GM21528 (cell line): ENCODE measurements at regions not wholly inside any gene's neighbourhood (a gene's known extent, or its start where the extent isn't known, plus 50 kb on each side); places are given as distances from the start of the nearest gene placed in this dataset.

Experiments
- ATAC-seq: cut with Tn5 transposase; IDR thresholded peaks from one replicate; pipeline ENCODE4 v1.9.1; 2021; ENCODE audit warnings: mild to moderate bottlenecking, moderate library complexity; ENCODE audit not compliant: unreplicated experiment, low FRiP score

DNA sequence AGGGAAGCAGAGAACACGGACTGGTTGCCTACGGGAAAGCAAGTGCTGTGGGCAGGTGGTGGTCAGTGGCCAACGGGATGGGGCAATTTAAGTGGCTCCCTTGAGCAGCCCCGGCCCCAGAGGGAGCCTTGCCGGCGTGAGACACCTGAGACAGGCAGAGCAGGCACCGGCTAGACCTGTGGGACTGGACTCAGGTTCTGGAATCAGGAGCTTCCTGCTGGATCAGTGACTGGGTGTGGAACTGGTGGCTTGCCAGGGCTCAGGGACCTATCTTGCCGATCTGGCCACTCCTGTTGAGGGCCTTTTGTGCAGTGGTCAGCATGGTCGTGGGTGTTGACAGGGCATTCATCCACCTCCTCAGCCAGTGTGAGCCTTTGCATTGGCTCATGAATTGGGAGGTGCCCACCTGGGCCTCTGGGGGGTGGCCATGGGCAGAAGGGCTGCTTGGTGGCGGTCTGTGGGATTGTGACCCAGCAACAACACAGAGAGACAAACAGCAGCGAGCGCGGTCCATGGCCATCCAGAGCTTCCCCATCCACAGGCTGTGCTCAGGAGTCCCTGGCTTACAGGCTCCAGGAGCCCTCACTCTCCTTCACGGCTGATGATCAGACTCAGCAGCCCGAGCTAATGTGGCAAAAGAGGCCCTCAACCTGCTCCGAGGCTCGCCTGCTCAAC, 85.4 kb upstream of the ZNF516 start:
- ATAC-seq, result no peak

DNA sequence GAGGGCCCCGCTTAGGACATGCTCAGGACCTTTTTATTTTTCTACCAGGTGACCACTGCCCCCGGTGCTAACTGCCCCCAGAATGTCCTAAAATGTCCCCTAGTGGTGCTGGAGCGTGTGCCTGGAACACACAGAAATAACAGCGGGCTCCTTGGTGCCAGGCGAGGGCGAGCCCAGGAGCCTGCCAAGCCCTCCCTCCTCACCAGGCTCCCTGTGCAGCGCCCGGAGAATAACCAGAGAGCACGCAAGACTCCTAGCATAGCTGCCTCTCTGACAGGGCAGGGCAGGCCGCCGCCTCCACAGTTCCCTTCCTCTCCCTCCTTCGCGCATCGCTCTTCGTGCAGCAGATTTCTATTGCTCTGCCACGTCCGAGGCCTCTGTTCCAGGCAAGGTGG, 84.3 kb upstream of the ZNF516 start:
- no peak for ATAC-seq

DNA sequence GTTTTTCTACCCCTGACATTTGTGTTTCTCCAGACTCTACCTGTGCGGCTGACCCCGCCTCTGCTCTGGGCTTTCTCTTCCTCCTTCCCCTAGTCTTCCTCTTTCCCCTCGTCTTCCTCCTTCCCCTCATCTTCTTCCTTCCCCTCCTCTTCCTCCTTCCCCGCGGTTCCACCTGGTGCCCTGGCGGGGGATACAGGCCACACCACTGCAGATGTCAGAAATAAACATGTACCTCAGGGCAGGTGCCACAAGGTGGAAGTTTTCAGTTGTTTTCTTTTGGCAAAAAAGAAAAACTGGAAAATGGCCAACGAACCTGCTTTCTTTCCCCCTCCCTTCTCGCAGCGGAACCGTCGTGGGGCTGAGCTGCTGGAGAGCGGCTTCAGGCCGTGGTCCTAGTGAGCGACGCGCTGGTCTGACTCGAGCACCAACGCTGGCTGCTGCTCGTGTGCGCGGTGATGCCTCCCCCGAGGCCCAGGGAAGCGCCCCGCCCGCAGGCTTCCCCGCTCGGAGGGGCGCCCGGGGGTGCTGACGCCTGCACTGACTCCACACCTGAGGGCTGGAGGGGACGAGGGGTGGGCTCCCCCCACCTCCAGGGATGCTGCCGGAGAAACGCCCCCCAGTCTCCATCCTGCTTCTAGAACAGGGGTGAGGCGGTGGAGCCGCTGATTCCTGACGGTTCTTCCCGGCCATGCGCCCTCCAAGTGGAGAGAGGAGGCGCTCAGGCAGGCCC, 83.7 kb upstream of the ZNF516 start:
- ATAC-seq, result no peak

- no peak for ATAC-seq
Measured at GRCh38 chr18:76573325-76574025, 78.4 kb upstream of the ZNF516 start.

- no peak for ATAC-seq
Measured at GRCh38 chr18:76572518-76573247, 77.6 kb upstream of the ZNF516 start.

GRCh38 chr18:76571689-76572088, 76.6 kb upstream of the ZNF516 start:
- no peak for ATAC-seq

DNA sequence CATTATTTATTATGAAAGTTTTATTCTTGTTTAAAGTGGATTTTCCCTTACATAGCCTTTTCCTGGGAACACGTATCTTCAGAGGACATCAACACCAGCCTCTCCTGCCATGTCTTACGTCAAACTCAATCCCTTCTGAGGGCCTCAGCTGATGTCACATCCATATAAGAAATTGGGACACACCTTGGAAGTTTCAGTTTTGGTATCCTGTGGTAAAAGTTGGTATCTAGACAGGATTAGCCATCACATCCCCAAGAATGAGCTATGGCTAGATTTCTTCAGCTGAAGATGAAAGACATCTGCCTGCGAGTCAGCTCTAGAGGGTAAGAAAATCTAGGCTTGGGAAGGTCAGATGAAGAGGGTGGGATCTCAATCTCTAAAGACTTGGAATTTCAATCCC, 75.8 kb upstream of the ZNF516 start:
- no peak for ATAC-seq

DNA sequence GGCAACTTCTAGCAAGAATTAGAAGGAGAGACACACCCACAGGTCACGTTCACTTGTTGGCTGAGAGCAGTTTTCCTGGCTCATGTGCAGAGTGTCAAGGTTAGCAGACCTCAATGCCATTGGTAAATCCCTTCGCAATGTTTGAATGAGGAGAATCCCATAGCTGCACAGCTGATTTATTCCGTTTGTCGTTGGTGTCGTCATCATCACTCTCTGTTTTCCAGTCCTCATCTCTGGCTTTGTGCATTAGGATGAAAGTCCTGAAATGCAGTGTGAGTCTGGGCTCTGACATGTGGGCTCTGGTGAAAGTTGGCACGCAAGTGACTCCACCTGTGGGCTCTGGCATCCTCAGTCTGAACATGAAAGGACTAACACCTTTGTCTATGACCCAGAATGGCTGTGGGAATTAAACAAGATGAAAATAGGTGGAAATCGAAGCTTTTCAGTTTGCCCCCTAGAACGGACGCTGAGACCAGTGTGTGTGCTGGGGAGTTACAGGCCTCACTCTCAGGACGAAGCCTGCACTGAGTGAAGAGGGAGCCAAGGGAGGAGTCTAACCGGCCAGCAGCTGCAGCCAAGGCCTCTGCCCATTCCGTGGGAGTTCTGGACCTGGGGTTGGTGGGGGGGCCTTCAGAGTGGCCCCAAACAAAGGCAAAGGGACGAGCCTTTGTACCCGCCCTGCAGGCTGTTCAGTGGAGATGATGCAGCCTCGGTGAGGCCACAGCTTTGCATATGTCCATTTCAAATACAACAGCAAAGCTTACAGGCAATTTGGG, 74.8 kb upstream of the ZNF516 start:
- ATAC-seq, result no peak

- no peak for ATAC-seq
Measured at GRCh38 chr18:76568731-76569130, 73.7 kb upstream of the ZNF516 start.

- ATAC-seq, result no peak
Measured at GRCh38 chr18:76567835-76568445, 72.9 kb upstream of the ZNF516 start.

- no peak for ATAC-seq
Measured at GRCh38 chr18:76566987-76567386, 71.9 kb upstream of the ZNF516 start.

- no peak for ATAC-seq
Measured at GRCh38 chr18:76565238-76566173, 70.5 kb upstream of the ZNF516 start.

DNA sequence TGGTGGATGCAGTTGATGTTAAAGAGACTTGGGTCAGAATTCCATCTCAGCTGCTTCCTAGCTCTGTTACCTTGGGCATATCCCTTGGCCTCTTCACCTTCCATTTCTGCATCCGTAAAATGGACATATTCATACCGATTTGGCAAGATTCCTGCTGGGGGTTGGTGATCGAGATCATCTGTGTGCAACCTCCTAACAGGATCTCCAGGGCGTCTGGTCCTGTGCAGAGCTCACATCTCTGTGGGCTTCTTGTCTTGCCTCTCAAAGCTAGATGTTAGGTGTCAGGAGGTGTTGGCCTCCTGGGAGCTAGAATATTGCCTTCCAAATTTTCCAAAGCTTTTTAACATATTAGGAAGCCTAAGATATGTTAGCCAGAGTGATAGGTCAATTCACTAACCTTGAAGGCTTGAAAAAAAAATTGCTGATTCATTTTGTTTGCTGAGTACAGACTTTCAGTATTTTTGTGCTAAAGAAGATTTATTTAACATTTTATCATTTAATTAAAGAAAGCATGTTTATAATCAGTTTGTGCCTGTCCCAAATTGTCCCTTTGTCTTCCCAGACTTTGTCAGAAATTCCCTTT, 69.7 kb upstream of the ZNF516 start:
- ATAC-seq, result no peak

- ATAC-seq, result no peak
Measured at GRCh38 chr18:76564117-76564516, 69.1 kb upstream of the ZNF516 start.

DNA sequence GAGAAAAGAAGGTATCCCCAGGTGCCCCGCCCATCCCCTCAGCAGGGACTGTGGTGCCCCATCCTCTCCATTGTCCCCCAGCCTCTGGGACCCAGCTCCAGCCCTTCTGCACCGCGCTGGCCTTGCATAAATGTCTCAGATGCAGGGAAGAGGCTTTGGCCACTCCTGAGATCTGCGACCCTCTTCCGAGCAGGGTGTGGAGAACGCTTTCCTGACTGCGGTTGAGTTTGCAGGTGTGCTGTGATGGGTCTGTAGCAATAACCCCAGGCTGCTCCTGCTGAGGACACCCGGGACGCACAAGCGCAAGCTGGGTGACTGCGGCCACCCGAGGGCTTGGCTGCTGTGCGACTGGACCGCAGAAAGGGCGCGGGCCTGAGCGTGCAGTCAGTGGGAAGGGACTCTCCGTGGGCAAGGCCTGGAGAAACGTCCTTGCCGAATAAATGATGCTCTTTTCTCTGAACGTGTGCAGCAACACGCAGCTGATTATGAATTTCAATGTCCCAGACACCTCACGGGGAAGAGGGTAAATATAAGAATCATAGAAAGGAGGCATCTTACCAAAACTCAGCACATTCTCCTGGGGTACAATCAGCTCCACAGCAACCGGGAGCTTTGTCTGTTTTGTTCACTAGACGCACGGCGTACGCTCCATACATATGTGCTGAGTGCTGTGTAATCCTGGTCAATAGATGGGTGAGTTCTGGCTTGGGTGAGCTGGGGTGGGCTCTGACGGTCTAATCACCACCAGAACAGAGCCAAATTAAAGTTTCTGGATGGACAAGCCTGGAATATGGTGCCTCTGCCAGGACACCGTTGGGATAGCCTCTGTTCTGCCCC, 67.5 kb upstream of the ZNF516 start:
- ATAC-seq, result no peak

DNA sequence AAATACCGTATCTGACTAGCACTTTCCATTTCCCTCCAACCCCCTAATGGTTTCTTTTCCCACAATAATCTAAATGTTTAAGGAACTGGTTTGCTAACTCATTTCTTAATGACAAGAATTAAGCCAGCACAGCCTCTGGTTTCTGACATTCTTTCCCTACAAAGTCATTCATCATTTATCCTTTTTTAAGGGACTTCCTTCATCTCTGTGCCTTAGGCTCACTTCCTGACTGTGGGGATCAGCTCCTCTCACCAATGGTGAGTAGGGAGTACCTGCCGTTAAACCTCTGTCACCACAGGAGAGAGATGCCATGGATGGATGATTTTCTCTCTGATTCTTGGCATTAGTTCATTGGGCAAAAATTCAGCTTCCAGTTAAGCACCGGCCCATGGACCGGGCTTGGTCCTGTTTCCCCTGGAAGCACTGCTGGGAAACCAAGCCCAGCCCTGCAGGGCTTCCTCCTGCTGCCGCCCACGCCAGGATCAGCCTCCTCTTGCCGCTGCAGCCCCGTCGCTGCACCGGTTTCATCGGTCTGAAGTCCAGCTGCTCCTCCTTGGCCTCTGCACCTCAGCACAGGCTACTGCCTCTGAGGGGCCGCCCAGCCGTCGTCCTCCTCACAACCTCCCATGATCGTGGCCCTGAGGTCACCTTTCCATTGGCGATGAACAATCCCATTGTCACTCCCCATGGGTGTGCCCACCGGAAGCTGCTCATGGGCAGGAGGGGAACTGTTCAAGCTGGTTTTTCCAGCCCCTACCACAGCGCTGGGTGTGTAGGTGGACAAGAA, 64.0 kb upstream of the ZNF516 start:
- ATAC-seq, result no peak
